ENCODE measurements at regions not wholly inside any gene's neighbourhood (a gene's known extent, or its start where the extent isn't known, plus 50 kb on each side); places are given as distances from the start of the nearest gene placed in this dataset.

GRCh38 chr9:130781569-130781968 lies 53.5 kb upstream of the ABL1 start:
- H3K9ac ChIP-seq (ENCODE audit: low read depth, low read length, poor library complexity, severe bottlenecking): no peak overlapping the region
- H2AFZ ChIP-seq (ENCODE audit: low read length): no peak overlapping the region
- no peak overlapping the region for H3K4me3 ChIP-seq (ENCODE audit: low read length, poor library complexity, severe bottlenecking)
- H3K9me2 ChIP-seq (replicated peaks; ENCODE audit: low read depth, low read length): no peaks in the 10 kb centered on the region
- H3K36me3 ChIP-seq (ENCODE audit: insufficient read depth, low read length): no peaks in the 10 kb centered on the region
- H4K20me1 ChIP-seq (ENCODE audit: insufficient read depth, low read length, poor library complexity, severe bottlenecking): no peaks in the 10 kb centered on the region
- no peaks in the 10 kb centered on the region for H3F3A ChIP-seq (ENCODE audit: low read depth)
- H3K9me3 ChIP-seq (ENCODE audit: insufficient read depth, low read depth, low read length): no peaks in the 10 kb centered on the region
- H3K4me2 ChIP-seq (ENCODE audit: low read depth, low read length, poor library complexity, severe bottlenecking): no peak overlapping the region
- no peaks in the 10 kb centered on the region for H3K4me1 ChIP-seq (ENCODE audit: insufficient read depth, low read length, poor library complexity, severe bottlenecking)
- TF ChIP-seq EZH2phosphoT487 (IDR thresholded peaks at IDR 0.05; ENCODE audit: borderline replicate concordance) (no peak), CTCF (conservative IDR thresholded peaks at IDR 0.05; ENCODE audit: low read length) (no peak)
- no peaks in the 10 kb centered on the region for H3K27me3 ChIP-seq (ENCODE audit: insufficient read depth, low read length, poor library complexity, severe bottlenecking)
- H3K79me2 ChIP-seq (ENCODE audit: insufficient read depth, low read length): no peaks in the 10 kb centered on the region

- no peaks in the 10 kb centered on the region for H3K9me2 ChIP-seq (replicated peaks; ENCODE audit: low read depth, low read length)
These were observed 52.0 kb upstream of the ABL1 start for GRCh38 chr9:130782886-130783530.

GRCh38 chr9:130785053-130785452 lies 50.0 kb upstream of the ABL1 start:
- no peak overlapping the region for H3K4me3 ChIP-seq (ENCODE audit: low read length, poor library complexity, severe bottlenecking)
- H2AFZ ChIP-seq (ENCODE audit: low read length): no peak overlapping the region
- no peaks in the 10 kb centered on the region for H3K9me3 ChIP-seq (ENCODE audit: insufficient read depth, low read depth, low read length)
- H3K9ac ChIP-seq (ENCODE audit: low read depth, low read length, poor library complexity, severe bottlenecking): no peak overlapping the region
- no peaks in the 10 kb centered on the region for H3K27me3 ChIP-seq (ENCODE audit: insufficient read depth, low read length, poor library complexity, severe bottlenecking)
- H3F3A ChIP-seq (ENCODE audit: low read depth): no peaks in the 10 kb centered on the region
- H3K9me2 ChIP-seq (replicated peaks; ENCODE audit: low read depth, low read length): no peaks in the 10 kb centered on the region
- no peaks in the 10 kb centered on the region for H3K36me3 ChIP-seq (ENCODE audit: insufficient read depth, low read length)
- H3K79me2 ChIP-seq (ENCODE audit: insufficient read depth, low read length): no peaks in the 10 kb centered on the region
- TF ChIP-seq EZH2phosphoT487 (IDR thresholded peaks at IDR 0.05; ENCODE audit: borderline replicate concordance) (no peak), CTCF (conservative IDR thresholded peaks at IDR 0.05; ENCODE audit: low read length) (no peak)
- H3K4me1 ChIP-seq (ENCODE audit: insufficient read depth, low read length, poor library complexity, severe bottlenecking): no peaks in the 10 kb centered on the region
- H4K20me1 ChIP-seq (ENCODE audit: insufficient read depth, low read length, poor library complexity, severe bottlenecking): no peaks in the 10 kb centered on the region
- no peak overlapping the region for H3K4me2 ChIP-seq (ENCODE audit: low read depth, low read length, poor library complexity, severe bottlenecking)

More at GRCh38 chr9:130782886-130783530, 52.0 kb upstream of the ABL1 start:
- Histone ChIP-seq H3K4me3 (ENCODE audit: low read length, poor library complexity, severe bottlenecking) (no peak overlapping the region), H3K79me2 (ENCODE audit: insufficient read depth, low read length) (no peaks in the 10 kb centered on the region), H3K9me3 (ENCODE audit: insufficient read depth, low read depth, low read length) (no peaks in the 10 kb centered on the region), H3K36me3 (ENCODE audit: insufficient read depth, low read length) (no peaks in the 10 kb centered on the region), H3K9ac (ENCODE audit: low read depth, low read length, poor library complexity, severe bottlenecking) (no peak overlapping the region), H3K4me1 (ENCODE audit: insufficient read depth, low read length, poor library complexity, severe bottlenecking) (no peaks in the 10 kb centered on the region), H3K4me2 (ENCODE audit: low read depth, low read length, poor library complexity, severe bottlenecking) (no peak overlapping the region), H2AFZ (ENCODE audit: low read length) (no peak overlapping the region), H3K27me3 (ENCODE audit: insufficient read depth, low read length, poor library complexity, severe bottlenecking) (no peaks in the 10 kb centered on the region), H3F3A (ENCODE audit: low read depth) (no peaks in the 10 kb centered on the region), H4K20me1 (ENCODE audit: insufficient read depth, low read length, poor library complexity, severe bottlenecking) (no peaks in the 10 kb centered on the region)
- TF ChIP-seq CTCF (conservative IDR thresholded peaks at IDR 0.05; ENCODE audit: low read length): no peak
- no peak for TF ChIP-seq EZH2phosphoT487 (IDR thresholded peaks at IDR 0.05; ENCODE audit: borderline replicate concordance)

Data from Loucy (cell line).